Activated T-cell treated with anti-CD3 and anti-CD28 coated beads for 1 hour (primary cell): ENCODE measurements at regions not wholly inside any gene's neighbourhood (a gene's known extent, or its start where the extent isn't known, plus 50 kb on each side); places are given as distances from the start of the nearest gene placed in this dataset.

Experiments used
- DNase-seq: peaks from one replicate; pipeline ENCODE4 v3.0.0-alpha.2; 2020; ENCODE audit warnings: low read depth

DNA sequence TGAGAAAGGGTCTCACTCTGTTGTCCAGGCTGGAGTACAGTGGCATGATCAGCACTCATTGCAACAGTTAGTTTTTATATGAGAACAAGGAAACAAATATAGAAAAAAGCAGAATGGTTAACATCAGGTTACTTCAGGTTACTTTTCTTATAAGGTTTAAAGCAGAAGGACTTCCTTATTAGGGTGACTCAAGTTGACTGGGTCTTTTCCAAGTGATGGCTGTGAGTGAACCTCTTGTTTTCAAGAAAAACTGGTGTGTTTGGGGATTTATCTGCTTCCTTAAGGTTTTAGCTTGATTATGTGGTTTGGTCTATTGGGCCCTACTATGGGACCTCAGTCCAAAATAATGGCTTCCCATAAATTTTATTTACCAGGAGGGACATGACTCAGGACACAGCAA is 99.2 kb downstream of the ARRDC3 start:
- no peak for DNase-seq

DNA sequence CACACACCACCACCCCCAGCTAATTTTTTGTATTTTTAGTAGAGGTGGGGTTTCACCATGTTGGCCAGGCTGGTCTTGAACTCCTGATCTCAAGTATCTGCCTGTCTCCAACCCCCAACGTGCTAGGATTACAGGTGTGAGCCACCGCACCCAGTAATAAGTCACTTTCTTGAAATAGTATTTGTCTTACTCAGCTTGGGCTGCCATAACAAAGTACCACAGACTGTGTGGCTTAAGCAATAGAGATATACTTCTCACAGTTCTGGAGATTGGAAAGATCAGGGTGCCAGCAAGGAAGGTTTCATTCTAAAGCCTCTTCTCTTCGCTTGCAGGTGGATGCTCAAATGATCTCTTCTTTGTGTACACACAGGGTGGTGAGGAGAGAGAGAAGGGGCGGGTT is 99.8 kb downstream of the ARRDC3 start:
- DNase-seq: no peak

DNA sequence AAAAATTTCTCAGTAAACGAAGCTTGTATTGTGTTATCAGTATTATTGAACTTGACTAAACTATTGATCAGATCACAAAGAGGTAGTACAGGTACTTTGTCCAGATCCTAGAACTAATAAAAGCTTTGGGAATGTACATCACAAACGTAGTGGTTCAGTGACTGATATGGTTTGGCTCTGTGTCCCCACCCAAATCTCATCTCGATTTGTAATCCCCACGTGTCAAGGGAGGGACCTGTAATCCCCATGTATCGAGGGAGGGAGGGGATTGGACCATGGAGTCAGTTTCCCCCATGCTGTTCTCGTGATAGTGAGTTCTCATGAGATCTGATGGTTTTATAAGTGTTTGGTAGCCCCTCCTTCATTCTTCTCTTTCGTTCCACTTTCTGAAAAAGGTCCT is 100.9 kb downstream of the ARRDC3 start:
- no peak for DNase-seq

DNA sequence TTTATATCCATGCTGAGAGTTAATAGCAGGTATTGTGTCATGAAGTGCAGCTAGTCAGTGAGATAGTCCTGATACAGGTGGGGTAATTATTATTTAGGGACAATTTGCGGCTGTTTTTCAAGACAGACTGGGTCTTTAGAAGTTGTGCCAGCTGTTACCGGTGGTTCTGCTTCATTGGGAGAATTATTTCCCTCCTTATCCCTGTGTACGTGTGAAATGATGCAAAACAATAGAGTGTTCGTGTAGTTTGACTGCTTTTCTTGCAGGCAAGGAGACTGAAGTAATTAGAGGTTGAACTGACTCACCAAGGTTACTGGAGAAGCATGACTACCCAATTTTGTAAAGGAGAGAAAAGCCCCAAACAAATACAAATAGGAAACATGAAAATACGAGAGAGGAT is 101.7 kb downstream of the ARRDC3 start:
- DNase-seq: no peak

DNA sequence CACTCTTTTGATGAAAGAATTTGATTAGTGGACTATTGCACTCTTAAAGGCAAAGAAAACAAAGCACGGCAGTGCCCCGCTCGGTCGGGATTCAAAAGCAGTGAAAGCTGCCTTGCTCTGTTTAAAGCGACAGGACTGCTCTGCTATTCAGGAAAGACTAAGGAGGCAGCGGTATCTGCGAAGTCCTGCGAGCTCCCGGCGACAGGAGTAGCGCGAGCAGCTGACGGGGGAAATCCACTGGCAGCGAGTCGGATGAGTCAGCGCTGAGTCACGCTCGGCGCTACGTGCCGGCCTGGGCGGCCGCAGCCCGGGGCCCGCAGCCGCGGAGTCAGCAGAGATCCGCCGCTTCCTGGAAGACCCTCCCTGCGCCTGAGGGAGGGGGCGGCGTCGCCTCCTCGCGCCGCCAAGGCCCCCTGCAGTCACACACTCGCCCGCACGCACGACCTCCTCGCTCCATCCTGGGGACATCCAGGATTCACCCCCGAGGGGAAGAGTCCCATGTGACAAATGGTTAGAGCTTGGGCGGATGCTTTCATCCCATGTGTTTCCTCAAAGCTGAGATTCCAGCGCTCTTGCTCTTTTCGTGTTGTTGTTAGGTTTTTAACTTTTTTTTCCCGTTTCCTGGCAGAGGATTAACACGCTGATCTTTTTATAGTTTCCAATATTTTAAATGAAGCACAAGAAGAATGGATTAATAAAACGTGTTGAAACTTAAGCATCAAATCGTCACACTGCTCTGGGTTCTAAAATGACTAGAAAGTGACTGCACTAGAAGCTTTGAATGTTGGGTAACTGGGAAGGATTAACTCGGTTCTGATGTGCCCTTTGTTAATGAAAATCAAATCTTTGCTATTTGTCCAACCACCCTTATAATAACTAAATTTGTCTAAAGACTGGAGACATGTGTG is 102.5 kb downstream of the ARRDC3 start:
- DNase-seq: peak; percentile 77

DNA sequence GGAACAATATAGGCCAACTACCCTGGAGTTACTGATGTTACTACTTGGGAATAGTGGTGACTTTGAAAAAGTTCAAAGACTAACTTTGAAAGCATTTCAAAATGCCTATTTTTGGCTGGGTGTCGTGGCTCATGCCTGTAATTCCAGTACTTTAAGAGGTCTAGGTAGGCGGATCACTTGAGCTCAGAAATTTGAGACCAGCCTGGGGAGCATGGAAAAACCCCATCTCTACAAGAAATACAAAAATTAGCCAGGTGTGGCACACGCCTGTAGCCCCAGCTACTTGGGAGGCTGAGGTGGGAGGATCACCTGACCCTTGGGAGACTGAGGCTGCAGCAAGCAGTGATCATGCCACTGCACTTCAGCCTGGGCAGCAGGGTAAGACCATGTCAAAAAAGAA is 105.3 kb downstream of the ARRDC3 start:
- no peak for DNase-seq

DNA sequence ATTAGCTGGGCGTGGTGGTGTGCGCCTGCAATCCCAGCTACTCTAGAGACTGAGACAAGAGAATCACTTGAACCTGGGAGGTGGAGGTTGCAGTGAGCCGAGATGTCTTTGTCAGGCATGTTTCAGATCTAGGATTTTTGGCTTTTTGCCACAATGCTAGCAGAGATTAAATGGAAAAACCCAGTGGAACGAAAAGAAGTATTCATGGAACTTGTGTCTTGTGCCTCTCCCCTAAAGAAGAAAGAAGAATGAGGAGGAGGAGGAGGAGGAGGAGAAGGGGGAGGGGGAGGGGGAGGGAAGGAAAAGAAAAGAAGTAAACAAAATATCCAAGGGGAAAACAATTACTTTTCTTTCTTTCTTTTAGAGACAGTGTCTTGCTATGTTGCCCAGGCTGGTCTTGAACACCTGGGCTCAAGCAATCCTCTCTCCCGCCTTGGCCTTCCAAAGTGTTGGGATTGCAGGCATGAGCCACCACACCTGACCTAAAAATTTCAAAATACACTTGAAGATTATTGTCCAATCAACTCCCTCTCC is 106.0 kb downstream of the ARRDC3 start:
- DNase-seq: no peak

DNA sequence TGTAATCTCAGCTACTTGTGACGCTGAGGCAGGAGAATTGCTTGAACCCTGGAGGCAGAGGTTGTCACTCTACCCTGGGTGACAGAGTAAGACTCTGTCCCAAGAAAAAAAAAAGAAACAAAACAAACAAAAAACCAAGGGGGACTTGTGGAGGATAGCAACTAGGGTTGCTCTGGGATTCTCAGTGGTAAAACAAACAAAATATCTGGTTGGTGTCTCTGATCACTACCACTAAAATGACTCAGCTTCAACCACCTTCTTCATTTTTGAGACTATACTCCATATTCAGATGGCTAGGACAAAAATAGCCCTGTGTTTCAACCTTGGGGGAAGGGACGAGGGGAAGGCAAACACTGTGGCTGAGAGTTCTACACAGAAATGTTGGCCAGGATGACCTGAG is 110.3 kb downstream of the ARRDC3 start:
- no peak for DNase-seq

DNA sequence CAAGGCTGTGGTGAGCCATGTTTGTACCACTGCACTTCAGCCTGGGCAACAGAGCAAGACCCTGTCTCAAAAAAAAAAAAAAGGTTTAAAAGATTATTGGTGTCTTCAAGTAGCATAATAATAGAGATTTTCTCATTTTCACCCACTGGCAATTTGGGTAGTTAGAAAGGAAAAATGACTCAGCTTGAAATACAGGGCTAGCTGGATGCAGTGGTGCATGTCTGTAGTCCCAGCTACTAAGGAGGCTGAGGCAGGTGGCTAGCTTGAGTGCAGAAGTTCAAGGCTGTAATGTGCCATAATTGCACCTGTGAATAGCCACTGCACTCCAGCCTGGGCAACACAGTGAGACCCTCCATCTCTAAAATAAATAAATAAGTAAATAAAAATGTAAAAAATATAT is 111.1 kb downstream of the ARRDC3 start:
- no peak for DNase-seq

DNA sequence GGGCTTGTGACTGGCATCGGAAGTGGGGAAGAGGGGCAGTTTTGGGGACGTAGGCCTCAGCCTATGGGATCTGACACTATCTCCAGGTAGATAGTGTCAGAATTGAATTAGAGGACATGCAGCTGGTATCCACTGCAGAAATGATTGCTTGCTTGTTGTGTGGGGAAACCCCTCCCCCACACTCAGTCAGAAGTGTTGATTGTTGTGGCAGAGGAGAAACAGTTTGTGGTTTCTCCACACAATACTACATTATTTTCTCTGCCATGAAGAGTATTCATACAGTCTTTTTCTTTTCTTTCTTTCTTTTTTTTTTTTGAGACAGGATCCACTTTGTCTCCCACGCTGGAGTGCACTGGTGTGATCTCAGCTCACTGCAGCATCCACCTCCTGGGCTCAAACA is 113.9 kb downstream of the ARRDC3 start:
- no peak for DNase-seq

DNA sequence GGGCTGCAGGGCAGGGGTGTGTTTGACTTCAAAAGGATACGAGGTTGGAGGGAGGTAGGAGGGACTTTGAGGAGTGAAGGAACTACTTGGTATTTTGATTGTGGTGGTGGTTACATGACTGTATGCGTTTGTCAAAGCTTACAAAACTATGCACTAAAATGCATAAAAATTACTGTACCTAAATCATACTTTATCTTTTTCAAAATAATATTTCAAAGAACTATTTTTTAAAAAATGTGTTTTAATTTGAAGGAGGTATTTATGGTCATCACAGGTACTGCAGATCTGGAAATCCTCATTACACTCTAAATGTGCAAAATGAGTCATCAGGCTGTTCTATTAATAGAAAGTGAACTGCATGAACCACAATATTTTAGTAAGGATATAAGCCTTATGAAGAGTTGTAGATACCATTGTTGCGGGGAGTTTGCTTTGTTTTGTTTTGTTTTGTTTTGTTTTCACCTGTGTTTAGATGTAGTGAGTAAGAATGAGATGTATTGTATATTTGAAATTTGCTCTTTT is 116.9 kb downstream of the ARRDC3 start:
- DNase-seq: no peak

DNA sequence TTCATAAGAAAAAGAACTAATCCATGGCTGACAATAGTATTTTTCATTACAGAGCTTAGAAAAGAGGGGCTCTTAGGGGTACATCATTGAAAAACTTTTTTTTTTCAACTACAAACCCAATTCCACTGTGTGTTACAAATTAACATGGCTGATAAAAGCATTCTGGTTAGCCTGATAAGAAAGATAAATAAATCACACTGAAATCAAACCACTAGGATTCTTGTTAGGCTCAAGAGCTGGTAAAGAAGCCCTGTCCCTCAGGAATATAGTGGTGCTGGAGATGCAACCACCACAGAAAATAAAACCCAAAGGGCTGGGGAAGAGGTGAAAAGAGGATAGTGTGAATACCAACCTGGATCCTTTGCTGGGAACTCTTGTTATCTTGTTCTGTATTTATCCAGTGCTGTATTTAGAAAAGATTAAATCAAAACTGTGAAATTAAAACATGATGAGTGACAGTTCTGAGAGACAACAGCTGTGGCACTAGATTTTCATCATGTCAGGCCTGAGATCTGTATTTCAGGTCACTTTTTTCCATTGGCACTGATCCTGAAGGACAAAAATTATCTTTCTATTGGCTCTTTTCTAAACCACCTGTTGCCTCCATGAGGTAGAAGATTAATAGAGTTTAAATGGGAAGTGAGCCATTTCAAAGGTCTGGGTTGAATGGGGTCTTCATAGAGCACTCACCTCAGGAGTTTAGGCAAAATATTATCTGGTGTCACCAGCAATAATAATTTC is 118.6 kb downstream of the ARRDC3 start:
- no peak for DNase-seq

DNA sequence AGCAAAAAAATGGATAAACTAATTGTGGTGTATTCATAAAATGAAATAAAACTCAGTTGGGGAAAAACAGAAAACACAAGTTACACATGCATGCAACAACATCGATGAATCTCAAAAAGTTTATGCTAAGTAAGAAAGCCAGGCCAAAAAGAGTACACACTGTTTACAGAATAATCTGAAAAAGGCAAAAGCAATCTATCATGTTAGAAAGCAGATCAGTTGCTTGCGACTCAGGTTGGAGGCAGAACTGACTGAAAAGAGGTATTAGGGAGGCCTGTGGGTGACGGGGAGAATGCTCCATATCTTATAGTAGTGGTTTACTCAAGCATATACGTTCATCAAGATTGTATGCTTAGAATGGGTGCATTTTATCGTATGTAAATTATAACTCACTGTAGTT is 119.2 kb downstream of the ARRDC3 start:
- DNase-seq: no peak

DNA sequence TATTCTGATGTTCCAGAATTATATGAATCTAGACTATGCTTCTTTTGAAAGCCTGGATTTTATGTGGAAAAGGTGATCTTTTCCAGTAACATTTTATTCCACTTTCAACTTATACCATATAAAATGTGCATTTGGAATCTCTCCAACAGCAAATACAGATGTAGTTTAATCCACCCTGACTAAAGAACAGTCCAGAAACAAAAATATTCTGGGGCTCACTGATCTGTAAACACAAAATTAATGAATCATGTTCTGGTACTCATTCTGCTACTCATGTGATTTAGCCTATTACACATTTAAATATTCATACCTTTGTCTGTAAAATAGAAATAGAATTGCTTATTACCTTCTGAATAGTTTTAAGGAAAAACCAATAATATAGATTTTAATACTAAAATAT is 125.8 kb downstream of the ARRDC3 start:
- DNase-seq: no peak

DNA sequence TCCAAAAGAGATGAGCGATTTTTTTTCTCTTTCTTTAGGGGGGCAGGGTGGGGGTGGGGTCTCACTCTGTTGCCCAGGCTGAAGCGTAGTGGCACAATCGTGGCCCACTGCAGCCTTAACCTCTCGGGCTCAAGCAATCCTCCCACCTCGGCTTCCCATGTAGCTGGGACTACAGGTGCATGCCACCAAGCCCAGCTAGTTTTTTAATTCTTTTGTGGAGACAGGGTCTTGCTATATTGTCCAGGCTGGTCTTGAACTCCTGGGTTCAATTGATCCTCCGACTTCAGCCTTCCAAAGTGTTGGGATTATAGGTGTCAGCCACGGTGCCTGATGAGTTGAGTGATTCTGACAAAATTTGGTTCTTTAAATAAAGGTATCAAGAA is 127.0 kb downstream of the ARRDC3 start:
- no peak for DNase-seq

DNA sequence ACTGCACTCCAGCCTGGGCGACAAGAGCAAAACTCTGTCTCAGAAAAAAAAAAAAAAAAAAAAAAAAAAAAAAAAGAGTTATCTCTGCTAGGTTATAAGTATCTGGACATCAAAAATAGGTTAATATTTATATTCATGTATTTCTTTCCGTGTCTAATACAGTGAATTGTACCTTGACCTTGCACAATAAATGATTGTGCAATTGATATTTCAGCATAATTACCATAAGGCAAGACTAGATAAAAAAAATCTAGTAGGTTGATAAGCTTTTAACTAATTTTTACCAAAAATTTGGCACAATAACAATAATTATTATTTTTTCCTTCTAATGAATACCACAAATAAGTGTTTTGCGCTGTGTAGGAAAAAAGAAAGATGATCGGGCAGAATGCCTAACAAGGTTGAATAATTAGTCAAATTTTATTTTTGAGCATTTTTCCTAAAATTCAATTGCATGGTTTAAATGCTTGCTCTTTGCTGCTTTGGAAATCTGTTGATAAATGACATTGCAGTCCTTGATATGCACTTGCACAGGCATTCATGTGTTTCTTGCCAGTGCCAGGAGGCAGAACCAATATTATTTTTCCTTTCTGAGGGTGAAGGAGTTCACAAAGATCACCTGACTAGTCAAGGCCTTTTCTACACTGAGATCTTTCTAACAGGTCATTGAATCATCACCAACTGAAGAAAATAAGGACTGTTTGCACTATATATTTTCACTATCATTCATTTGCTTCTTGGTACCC is 127.5 kb downstream of the ARRDC3 start:
- DNase-seq: no peak

DNA sequence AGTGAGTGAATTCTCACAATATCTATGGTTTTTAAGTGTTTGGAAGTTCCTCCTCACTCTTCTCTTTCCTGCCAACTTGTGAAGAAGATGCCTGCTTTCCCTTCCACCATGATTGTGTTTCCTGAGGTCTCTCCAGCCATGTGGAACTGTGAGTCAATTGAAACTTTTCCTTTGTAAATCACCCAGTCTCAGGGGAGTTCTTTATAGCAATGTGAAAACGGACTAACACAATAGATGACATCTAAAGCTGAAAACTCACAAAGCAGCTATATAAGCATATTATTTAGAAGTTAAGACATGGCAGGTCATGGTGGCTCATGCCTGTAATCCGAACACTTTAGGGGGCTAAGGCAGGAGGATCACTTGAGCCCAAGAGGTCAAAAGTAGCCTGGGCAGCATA is 130.2 kb downstream of the ARRDC3 start:
- no peak for DNase-seq

DNA sequence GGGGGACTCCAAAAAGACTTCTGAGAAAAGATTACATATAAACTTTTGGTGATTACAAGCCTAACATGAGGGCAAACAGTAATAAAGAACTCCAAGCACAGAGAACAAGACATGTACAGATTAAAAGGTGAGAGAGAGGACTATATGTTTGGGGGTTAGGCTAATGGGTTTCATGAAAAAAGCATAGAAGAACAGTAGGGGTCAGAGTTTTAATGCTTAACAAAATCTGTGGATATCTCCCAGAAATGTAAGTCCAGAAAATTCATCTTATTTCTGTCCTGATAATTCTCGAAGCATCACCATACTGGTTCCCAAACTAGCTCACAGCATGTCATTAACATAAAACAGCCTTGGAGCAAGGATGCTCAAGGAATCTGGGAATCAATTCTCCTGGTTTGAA is 137.2 kb downstream of the ARRDC3 start:
- no peak for DNase-seq

DNA sequence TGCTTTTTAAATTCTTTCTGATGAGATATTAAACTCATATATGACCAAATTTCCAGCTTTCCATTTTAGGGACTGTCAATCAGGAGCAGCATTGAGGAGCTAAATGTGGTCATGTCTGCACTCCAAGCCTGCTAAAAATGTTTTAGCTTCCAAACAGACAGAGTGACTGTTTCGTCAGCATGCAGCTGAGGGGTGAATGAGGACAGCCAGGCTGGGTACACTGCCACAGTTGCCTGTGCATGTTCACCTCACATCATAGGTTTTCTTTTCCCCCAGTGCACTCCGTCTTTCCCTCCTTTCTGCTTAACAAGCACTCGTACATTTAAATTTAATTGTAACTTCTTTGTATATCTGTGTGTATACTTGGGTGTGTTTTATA is 138.1 kb downstream of the ARRDC3 start:
- no peak for DNase-seq

DNA sequence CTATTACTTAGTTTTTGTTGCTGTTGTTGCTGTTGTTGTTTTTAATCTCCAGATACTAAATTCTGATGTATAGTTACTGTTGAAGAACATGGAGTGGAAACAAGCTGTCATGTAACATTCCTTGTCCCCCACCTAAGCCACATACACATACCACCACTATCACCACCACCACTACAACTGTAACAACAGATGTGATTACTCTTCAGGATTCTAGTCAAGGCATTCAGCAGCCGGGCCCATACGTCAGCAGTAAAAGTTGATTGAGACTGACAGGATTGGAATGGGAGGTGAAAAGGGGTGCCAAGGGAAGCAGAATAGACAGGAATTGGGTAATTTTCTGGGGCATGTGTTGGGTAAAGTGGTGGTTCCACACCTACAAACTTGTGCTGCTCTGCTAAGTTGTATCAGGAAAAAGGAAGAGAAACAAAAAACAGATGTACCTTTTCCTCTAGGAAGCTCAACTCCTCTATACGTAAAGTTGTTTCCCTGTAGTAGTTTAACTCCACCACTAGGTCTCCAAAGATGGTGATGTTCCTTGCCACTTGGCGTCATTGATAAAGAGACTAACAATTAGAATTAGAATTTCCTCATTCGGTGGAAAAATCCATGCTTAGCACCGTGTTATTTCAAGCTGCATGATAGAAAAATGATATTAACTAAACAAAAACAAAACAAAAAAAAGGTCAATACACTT is 138.6 kb downstream of the ARRDC3 start:
- no peak for DNase-seq

DNA sequence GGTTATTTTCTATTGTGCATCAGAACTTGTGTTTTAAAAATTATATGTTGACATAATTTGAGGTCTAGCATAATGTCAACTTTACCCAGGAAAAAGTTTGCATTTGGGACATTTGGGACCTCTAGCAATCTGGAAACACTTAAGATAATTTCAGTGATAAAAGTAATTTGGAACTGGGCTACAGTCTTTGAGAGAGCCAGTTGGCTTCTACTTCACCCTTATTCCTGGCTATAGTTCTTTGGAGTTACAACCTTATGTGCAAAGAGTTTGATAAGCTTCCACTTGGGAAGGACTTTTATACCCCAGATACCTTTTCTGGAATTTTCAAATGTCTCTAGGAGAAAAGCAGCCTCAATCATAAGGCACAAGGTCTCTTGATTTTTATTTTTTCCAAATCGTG is 139.3 kb downstream of the ARRDC3 start:
- no peak for DNase-seq

DNA sequence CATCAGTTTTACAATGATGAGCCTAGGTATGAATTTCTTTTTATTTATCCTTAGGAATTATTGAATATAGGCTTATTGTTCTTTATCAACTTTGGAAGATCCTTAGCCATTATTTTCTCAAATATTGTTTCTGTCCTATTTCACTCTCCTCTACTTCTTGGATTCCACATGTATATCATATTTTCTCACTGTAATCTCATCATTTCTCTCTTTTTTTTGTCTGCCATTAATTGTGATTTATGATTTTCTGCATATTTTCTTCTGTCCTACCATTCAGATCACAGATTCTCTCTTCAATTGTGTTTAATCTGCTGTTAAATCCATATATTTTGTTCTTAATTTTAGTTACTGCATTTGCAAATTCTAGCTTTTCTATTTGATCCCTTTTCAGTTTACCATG is 139.8 kb downstream of the ARRDC3 start:
- DNase-seq: no peak
